RWPE2 (cell line): ENCODE measurements at regions not wholly inside any gene's neighbourhood (a gene's known extent, or its start where the extent isn't known, plus 50 kb on each side); places are given as distances from the start of the nearest gene placed in this dataset.
A peak's percentile ranks its signal among the peaks of the same experiment; 100 is the strongest.

Experiments used
- ATAC-seq: fragments of 200-7000 bp; cut with Tn5 transposase; 3 replicates; pipeline ENCODE4 v1.9.1; 2021; ENCODE audit warnings: low read depth
- DNase-seq: peaks from one replicate; pipeline ENCODE4 v3.0.0-alpha.2; 2020; ENCODE audit warnings: low spot score
- H3K27ac ChIP-seq: fragments of 450-650 bp; 2 replicates; pipeline ENCODE4 v1.5.1; 2017; ENCODE audit warnings: mild to moderate bottlenecking; ENCODE audit not compliant: poor library complexity, severe bottlenecking
- H3K27me3 ChIP-seq: fragments of 250-450 bp; sonication (Bioruptor Pico); 2 replicates; pipeline ENCODE4 v1.5.1; 2021; ENCODE audit warnings: mild to moderate bottlenecking, moderate library complexity; ENCODE audit not compliant: insufficient read depth, poor library complexity, severe bottlenecking
- H3K36me3 ChIP-seq: fragments of 250-450 bp; sonication (Bioruptor Pico); 2 replicates; pipeline ENCODE4 v1.5.1; 2020; ENCODE audit warnings: low read depth, mild to moderate bottlenecking, moderate library complexity
- H3K4me1 ChIP-seq: fragments of 250-450 bp; sonication (Bioruptor Pico); 2 replicates; pipeline ENCODE4 v1.5.1; 2021; ENCODE audit warnings: mild to moderate bottlenecking, moderate library complexity; ENCODE audit not compliant: insufficient read depth, poor library complexity, severe bottlenecking
- H3K4me3 ChIP-seq: fragments of 250-450 bp; sonication (Bioruptor Pico); 2 replicates; pipeline ENCODE4 v1.5.1; 2021; ENCODE audit warnings: mild to moderate bottlenecking, moderate library complexity; ENCODE audit not compliant: severe bottlenecking
- H3K9me3 ChIP-seq: fragments of 250-450 bp; sonication (Bioruptor Pico); 2 replicates; pipeline ENCODE4 v1.5.1; 2021; ENCODE audit warnings: mild to moderate bottlenecking, moderate library complexity; ENCODE audit not compliant: severe bottlenecking
- CTCF ChIP-seq: fragments of 450-650 bp; IDR thresholded peaks from one replicate; pipeline ENCODE4 v1.5.1; 2017; ENCODE audit warnings: mild to moderate bottlenecking, moderate library complexity; ENCODE audit not compliant: poor library complexity, severe bottlenecking

- H3K27ac ChIP-seq, result no peak overlapping the region
- H3K4me3 ChIP-seq, result no peak overlapping the region
- TF ChIP-seq CTCF, result no peak
- no peak for DNase-seq
- no peaks in the 10 kb centered on the region for H3K27me3 ChIP-seq
- no peaks in the 10 kb centered on the region for H3K36me3 ChIP-seq
- no peaks in the 10 kb centered on the region for H3K9me3 ChIP-seq
- ATAC-seq, result no peak
- no peaks in the 10 kb centered on the region for H3K4me1 ChIP-seq
Observed at GRCh38 chr1:239958063-239958462, 133.6 kb upstream of the FMN2 start.

- H3K4me3 ChIP-seq, result no peak overlapping the region
- H3K9me3 ChIP-seq, result no peaks in the 10 kb centered on the region
- no peak for ATAC-seq
- no peak for TF ChIP-seq CTCF
- DNase-seq, result no peak
- no peaks in the 10 kb centered on the region for H3K36me3 ChIP-seq
- H3K27ac ChIP-seq, result no peak overlapping the region
- no peaks in the 10 kb centered on the region for H3K27me3 ChIP-seq
- no peaks in the 10 kb centered on the region for H3K4me1 ChIP-seq
Observed at GRCh38 chr1:239960366-239960765, 131.3 kb upstream of the FMN2 start.

GRCh38 chr1:239963856-239964255, 127.8 kb upstream of the FMN2 start:
- no peak for TF ChIP-seq CTCF
- Histone ChIP-seq H3K27ac (no peak overlapping the region), H3K4me1 (no peaks in the 10 kb centered on the region), H3K27me3 (no peaks in the 10 kb centered on the region), H3K9me3 (no peaks in the 10 kb centered on the region), H3K36me3 (no peaks in the 10 kb centered on the region), H3K4me3 (no peak overlapping the region)
- DNase-seq (no peak), ATAC-seq (no peak)

- peak; percentile 82 for TF ChIP-seq CTCF
- Histone ChIP-seq H3K27me3 (no peaks in the 10 kb centered on the region), H3K36me3 (no peaks in the 10 kb centered on the region), H3K4me1 (no peaks in the 10 kb centered on the region), H3K9me3 (no peaks in the 10 kb centered on the region), H3K4me3 (no peak overlapping the region), H3K27ac (no peak overlapping the region)
- ATAC-seq (no peak), DNase-seq (no peak)
Observed at GRCh38 chr1:239976130-239976968, 115.3 kb upstream of the FMN2 start.

GRCh38 chr1:239977416-239977815, 114.3 kb upstream of the FMN2 start:
- DNase-seq (no peak), ATAC-seq (no peak)
- no peaks in the 10 kb centered on the region for H3K9me3 ChIP-seq
- H3K36me3 ChIP-seq, result no peaks in the 10 kb centered on the region
- no peak for TF ChIP-seq CTCF
- H3K27ac ChIP-seq, result no peak overlapping the region
- no peak overlapping the region for H3K4me3 ChIP-seq
- no peaks in the 10 kb centered on the region for H3K27me3 ChIP-seq
- H3K4me1 ChIP-seq, result no peaks in the 10 kb centered on the region
